ENCODE measurements at regions not wholly inside any gene's neighbourhood (a gene's known extent, or its start where the extent isn't known, plus 50 kb on each side); places are given as distances from the start of the nearest gene placed in this dataset.
"Not testable (repeated sequence)": the region's sequence is repeated elsewhere in the genome, so short reads cannot be mapped to it uniquely, and the experiment has no call there.

DNA sequence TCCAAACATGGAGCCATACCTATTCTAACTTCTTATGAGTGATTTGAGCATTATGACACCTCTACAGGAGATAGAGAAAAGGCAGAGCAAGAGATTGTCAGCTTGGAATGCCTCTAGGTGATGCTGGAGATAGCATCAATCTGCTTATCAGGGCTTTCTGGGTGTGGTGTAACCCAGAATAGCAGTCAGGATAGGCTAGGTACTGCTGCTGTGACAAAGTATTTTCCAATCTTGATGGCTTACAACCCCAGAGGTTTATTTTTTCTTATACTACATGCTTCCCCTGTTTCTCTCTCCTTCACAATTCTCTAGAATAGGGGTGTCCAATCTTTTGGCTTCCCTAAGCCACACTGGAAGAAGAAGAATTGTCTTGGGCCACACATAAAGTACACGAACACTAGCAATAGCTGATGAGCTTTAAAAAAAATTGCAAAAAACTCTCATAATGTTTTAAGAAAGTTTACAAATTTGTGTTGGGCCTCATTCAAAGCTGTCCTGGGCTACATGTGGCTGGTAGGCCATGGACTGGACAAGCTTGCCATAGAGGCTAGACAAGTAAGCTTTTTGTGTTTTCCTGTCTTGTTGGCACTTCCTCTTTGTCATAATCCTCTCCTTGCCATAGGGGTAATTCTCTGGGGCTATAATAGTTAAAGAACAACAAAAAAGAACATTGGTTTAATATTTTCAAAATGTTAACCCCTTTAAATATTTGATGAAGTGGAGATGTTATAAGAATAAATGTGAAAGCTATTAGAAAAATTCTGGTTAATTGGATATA, 123.9 kb upstream of the PMCH start:
- H3K4me1 ChIP-seq (ENCODE audit: control insufficient read depth, insufficient read depth, low read length), result no peaks in the 10 kb centered on the region
- H3K4me3 ChIP-seq (ENCODE audit: low read depth, low read length), result no peak overlapping the region
- no peaks in the 10 kb centered on the region for H3K36me3 ChIP-seq (ENCODE audit: control insufficient read depth, insufficient read depth, low read length)
- H3K27ac ChIP-seq (ENCODE audit: low read depth, low read length), result no peak overlapping the region
- no CpG with 5 or more reads among the region's 1 CpG for WGBS (ENCODE audit: insufficient coverage)
- H3K9me3 ChIP-seq (ENCODE audit: control insufficient read depth, insufficient read depth, low read length), result no peaks in the 10 kb centered on the region
- no peak for DNase-seq (ENCODE audit: low read depth in 4 of 6, low spot score in 6 of 6)
- H3K27me3 ChIP-seq (ENCODE audit: control insufficient read depth, insufficient read depth, low read length), result no peaks in the 10 kb centered on the region

DNA sequence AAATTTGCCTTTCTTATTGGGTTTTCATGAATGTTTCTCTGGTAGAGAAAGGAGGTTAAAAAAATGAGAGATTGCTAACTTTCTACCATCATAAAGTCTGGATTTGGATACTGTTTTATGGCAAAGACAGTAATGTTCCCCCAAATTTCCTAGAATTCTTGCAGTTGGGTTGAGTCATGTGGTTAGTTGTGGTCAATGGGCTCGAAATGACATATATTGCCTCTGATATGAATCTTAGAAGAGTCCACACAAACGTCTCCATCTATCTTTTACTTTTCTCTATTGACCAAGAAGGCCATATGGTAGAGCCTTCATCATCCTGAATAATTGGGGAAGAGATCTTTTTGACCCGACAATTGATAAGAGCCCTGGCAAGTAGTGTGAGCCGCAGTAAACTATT, 119.5 kb upstream of the PMCH start:
- no peak for DNase-seq (ENCODE audit: low read depth in 4 of 6, low spot score in 6 of 6)
- H3K9me3 ChIP-seq (ENCODE audit: control insufficient read depth, insufficient read depth, low read length), result no peaks in the 10 kb centered on the region
- no peak overlapping the region for H3K4me3 ChIP-seq (ENCODE audit: low read depth, low read length)
- H3K36me3 ChIP-seq (ENCODE audit: control insufficient read depth, insufficient read depth, low read length), result no peaks in the 10 kb centered on the region
- H3K4me1 ChIP-seq (ENCODE audit: control insufficient read depth, insufficient read depth, low read length), result no peaks in the 10 kb centered on the region
- H3K27ac ChIP-seq (ENCODE audit: low read depth, low read length), result no peak overlapping the region
- H3K27me3 ChIP-seq (ENCODE audit: control insufficient read depth, insufficient read depth, low read length), result no peaks in the 10 kb centered on the region
- no CpG with 5 or more reads among the region's 4 CpGs for WGBS (ENCODE audit: insufficient coverage)

DNA sequence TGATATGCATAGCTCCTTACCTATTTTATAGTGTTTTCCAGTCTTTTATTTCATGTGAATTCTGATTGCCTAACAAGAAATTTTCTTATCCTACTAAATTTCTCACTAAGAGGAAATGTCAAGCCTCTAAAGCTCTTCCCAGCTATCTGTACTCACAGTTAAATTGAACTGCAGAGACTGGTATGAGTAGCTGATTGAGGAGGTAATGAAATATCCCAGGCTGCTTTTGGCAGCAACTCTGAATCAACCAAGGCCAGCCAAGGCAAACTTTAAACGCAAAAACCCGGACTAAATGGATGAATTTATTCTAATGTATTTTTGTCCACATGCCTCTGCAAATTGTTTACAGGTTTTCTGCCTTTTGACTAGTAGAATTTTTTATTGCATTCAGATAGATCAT, 119.1 kb upstream of the PMCH start:
- Histone ChIP-seq H3K9me3 (ENCODE audit: control insufficient read depth, insufficient read depth, low read length) (no peaks in the 10 kb centered on the region), H3K27ac (ENCODE audit: low read depth, low read length) (no peak overlapping the region), H3K27me3 (ENCODE audit: control insufficient read depth, insufficient read depth, low read length) (no peaks in the 10 kb centered on the region), H3K4me1 (ENCODE audit: control insufficient read depth, insufficient read depth, low read length) (no peaks in the 10 kb centered on the region), H3K36me3 (ENCODE audit: control insufficient read depth, insufficient read depth, low read length) (no peaks in the 10 kb centered on the region), H3K4me3 (ENCODE audit: low read depth, low read length) (no peak overlapping the region)
- 80% methylated on average over 2 of the region's 2 CpGs for WGBS (ENCODE audit: insufficient coverage)
- DNase-seq (ENCODE audit: low read depth in 4 of 6, low spot score in 6 of 6), result no peak

DNA sequence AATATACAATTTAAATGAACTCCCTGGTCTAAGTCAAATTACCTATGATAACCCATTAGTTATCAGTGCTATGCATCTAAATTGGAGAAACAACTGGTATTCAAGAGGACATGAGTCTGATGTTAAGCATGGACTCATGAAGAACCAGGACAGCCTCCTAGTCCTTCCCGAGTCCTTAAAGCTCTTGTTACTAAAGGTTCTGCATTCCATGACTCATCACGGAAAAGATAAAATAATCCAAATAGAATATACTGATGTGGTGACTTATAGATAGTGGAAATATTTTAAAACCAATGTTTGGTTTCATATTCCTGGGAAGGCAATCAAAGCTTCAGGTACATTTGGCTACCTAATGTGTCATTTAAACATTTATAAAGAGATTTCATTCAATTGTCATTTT, 117.2 kb upstream of the PMCH start:
- Histone ChIP-seq H3K4me1 (ENCODE audit: control insufficient read depth, insufficient read depth, low read length) (no peaks in the 10 kb centered on the region), H3K27me3 (ENCODE audit: control insufficient read depth, insufficient read depth, low read length) (no peaks in the 10 kb centered on the region), H3K4me3 (ENCODE audit: low read depth, low read length) (no peak overlapping the region), H3K27ac (ENCODE audit: low read depth, low read length) (no peak overlapping the region), H3K36me3 (ENCODE audit: control insufficient read depth, insufficient read depth, low read length) (no peaks in the 10 kb centered on the region), H3K9me3 (ENCODE audit: control insufficient read depth, insufficient read depth, low read length) (no peaks in the 10 kb centered on the region)
- no CpG with 5 or more reads among the region's 2 CpGs for WGBS (ENCODE audit: insufficient coverage)
- DNase-seq (ENCODE audit: low read depth in 4 of 6, low spot score in 6 of 6), result no peak

DNA sequence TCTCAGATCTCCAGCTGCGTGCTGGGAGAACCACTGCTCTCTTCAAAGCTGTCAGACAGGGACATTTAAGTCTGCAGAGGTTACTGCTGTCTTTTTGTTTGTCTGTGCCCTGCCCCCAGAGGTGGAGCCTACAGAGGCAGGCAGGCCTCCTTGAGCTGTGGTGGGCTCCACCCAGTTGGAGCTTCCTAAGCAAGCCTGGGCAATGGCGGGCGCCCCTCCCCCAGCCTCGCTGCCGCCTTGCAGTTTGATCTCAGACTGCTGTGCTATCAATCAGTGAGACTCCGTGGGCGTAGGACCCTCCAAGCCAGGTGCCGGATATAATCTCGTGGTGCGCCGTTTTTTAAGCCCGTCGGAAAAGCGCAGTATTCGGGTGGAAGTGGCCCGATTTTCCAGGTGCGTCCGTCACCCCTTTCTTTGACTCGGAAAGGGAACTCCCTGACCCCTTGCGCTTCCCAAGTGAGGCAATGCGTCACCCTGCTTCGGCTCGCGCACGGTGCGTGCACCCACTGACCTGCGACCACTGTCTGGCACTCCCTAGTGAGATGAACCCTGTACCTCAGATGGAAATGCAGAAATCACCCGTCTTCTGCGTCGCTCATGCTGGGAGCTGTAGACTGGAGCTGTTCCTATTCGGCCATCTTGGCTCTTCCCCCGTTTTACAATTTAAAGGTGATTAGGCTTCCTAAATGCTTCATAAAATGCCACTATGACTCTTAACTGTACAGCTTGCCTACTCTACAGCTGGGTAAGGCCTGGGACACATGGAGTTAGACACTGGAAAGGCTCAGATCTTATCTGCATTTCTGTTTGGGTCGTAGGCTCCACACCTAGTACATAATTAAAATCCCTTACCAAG, 115.7 kb upstream of the PMCH start:
- H3K9me3 ChIP-seq (ENCODE audit: control insufficient read depth, insufficient read depth, low read length); H3K4me3 ChIP-seq (ENCODE audit: low read depth, low read length); H3K36me3 ChIP-seq (ENCODE audit: control insufficient read depth, insufficient read depth, low read length); DNase-seq (ENCODE audit: low read depth in 4 of 6, low spot score in 6 of 6); H3K4me1 ChIP-seq (ENCODE audit: control insufficient read depth, insufficient read depth, low read length); H3K27ac ChIP-seq (ENCODE audit: low read depth, low read length); H3K27me3 ChIP-seq (ENCODE audit: control insufficient read depth, insufficient read depth, low read length): not testable (repeated sequence)
- WGBS (ENCODE audit: insufficient coverage), result 97% methylated on average over 16 of the region's 33 CpGs

DNA sequence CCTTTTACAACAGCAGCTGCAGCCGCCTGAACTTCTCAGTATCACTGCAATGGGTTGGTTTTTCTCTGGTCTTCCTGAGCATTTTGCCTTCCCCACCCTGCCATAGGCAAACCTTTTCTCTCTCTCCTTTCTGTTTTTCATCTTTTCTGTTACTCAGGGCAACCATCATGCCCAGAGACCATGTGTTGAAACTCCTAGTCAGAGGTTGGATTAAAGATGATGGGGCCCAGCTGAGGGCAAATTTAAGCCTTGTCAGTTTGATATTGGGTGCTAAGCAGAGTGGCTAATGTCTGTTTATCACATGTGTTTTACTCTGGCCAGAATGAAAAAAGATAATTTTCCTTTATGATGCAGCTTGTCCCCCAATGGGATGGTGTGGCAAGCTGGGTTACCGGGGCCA, 107.9 kb upstream of the PMCH start:
- 100% methylated on average over 1 of the region's 2 CpGs for WGBS (ENCODE audit: insufficient coverage)
- Histone ChIP-seq H3K27ac (ENCODE audit: low read depth, low read length) (no peak overlapping the region), H3K27me3 (ENCODE audit: control insufficient read depth, insufficient read depth, low read length) (no peaks in the 10 kb centered on the region), H3K36me3 (ENCODE audit: control insufficient read depth, insufficient read depth, low read length) (no peaks in the 10 kb centered on the region), H3K9me3 (ENCODE audit: control insufficient read depth, insufficient read depth, low read length) (no peaks in the 10 kb centered on the region), H3K4me3 (ENCODE audit: low read depth, low read length) (no peak overlapping the region), H3K4me1 (ENCODE audit: control insufficient read depth, insufficient read depth, low read length) (no peaks in the 10 kb centered on the region)
- DNase-seq (ENCODE audit: low read depth in 4 of 6, low spot score in 6 of 6), result no peak

DNA sequence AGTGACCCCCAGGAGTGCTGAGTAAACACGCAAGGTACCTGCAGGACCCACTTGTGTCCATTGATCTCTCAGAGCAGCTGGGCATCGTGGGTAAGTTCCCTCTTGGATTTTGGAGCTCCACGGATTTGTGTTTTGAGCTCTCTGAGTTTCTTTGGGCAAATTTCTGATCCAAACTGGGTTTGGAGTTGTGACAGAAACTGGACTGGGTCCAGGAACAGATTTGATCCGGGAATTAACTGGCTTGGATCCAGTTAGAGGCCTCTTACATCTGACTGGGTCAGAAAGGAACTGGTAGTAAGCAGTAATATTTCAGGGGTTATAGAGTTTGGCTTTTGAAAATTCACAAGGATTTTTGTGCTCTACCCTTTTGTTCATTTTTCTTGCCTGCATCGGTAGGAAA, 107.0 kb upstream of the PMCH start:
- H3K4me1 ChIP-seq (ENCODE audit: control insufficient read depth, insufficient read depth, low read length); DNase-seq (ENCODE audit: low read depth in 4 of 6, low spot score in 6 of 6); H3K4me3 ChIP-seq (ENCODE audit: low read depth, low read length); H3K36me3 ChIP-seq (ENCODE audit: control insufficient read depth, insufficient read depth, low read length); H3K9me3 ChIP-seq (ENCODE audit: control insufficient read depth, insufficient read depth, low read length); H3K27me3 ChIP-seq (ENCODE audit: control insufficient read depth, insufficient read depth, low read length); H3K27ac ChIP-seq (ENCODE audit: low read depth, low read length): not testable (repeated sequence)
- WGBS (ENCODE audit: insufficient coverage), result 87% methylated on average over 5 of the region's 5 CpGs

DNA sequence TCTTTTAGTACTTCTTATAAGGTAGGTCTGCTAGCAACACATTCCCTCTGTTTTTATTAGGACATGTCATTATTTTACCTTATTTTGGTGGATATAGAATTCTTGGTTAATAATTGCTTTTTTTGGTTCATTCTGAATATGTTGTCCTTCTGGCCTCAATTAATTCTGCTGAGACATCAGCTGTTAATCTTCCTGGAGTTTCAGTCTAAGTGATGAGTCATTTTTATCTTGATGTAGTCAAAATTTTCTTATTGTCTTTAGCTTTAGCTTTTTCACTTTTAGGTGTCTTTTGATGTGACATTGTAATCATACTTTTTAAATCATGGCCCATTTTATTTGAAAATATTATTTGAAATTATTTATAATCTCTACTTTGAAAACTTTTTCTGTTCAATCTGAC, 104.9 kb upstream of the PMCH start:
- no peaks in the 10 kb centered on the region for H3K9me3 ChIP-seq (ENCODE audit: control insufficient read depth, insufficient read depth, low read length)
- H3K4me1 ChIP-seq (ENCODE audit: control insufficient read depth, insufficient read depth, low read length), result no peaks in the 10 kb centered on the region
- no peaks in the 10 kb centered on the region for H3K27me3 ChIP-seq (ENCODE audit: control insufficient read depth, insufficient read depth, low read length)
- no peak for DNase-seq (ENCODE audit: low read depth in 4 of 6, low spot score in 6 of 6)
- H3K27ac ChIP-seq (ENCODE audit: low read depth, low read length), result no peak overlapping the region
- no peaks in the 10 kb centered on the region for H3K36me3 ChIP-seq (ENCODE audit: control insufficient read depth, insufficient read depth, low read length)
- no peak overlapping the region for H3K4me3 ChIP-seq (ENCODE audit: low read depth, low read length)

DNA sequence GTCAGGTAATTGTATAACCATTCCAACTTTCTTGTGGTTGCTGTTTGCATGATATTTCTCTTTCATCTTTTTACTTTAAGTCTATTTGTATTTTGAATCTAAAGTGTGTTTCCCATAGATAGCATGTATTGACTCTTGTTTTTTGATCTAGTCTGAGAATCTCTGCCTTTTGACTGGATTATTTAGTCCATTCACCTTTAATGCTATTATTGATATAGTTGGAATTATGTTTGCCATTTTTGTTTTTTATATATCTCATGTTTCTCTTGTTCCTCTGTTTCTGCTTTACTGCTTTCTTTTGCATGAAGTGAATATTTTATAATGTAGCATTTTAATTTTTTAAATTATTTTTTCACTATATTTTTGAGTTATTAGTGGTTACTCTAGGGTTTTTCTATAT, 103.9 kb upstream of the PMCH start:
- Histone ChIP-seq H3K27me3 (ENCODE audit: control insufficient read depth, insufficient read depth, low read length) (no peaks in the 10 kb centered on the region), H3K36me3 (ENCODE audit: control insufficient read depth, insufficient read depth, low read length) (no peaks in the 10 kb centered on the region), H3K4me3 (ENCODE audit: low read depth, low read length) (no peak overlapping the region), H3K4me1 (ENCODE audit: control insufficient read depth, insufficient read depth, low read length) (no peaks in the 10 kb centered on the region), H3K9me3 (ENCODE audit: control insufficient read depth, insufficient read depth, low read length) (no peaks in the 10 kb centered on the region), H3K27ac (ENCODE audit: low read depth, low read length) (no peak overlapping the region)
- DNase-seq (ENCODE audit: low read depth in 4 of 6, low spot score in 6 of 6), result no peak

DNA sequence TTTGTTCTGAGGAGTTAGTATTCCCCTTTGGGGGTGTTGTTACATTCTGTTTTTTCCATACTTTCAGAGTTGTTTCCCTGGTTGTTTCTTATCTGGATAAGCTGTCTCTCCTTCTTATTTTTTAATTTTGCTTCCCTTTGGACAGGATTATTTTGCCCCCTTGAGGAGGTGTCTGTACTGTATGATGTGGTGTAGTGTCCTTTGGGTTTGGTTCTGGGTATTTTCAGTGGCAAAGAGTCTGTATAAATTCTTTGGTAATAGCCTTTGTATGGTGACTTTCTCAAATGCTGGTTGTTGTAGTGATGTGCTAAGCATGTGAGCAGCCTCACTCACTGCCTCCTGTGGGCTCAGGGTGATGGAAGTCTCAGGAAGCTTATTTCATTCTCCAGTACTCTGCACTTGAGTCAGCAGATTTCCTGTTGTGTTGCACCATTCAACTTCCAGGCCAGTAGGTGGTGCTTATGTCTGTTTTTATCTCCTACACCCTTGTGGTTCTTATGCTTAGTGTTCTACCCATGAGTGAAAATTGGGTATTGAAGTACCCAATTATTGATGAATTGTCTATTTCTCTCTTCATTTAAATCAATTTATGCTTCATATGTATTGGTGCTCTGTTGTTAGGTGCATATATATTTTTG, 103.3 kb upstream of the PMCH start:
- Histone ChIP-seq H3K27me3 (ENCODE audit: control insufficient read depth, insufficient read depth, low read length) (no peaks in the 10 kb centered on the region), H3K27ac (ENCODE audit: low read depth, low read length) (no peak overlapping the region), H3K4me3 (ENCODE audit: low read depth, low read length) (no peak overlapping the region), H3K4me1 (ENCODE audit: control insufficient read depth, insufficient read depth, low read length) (no peaks in the 10 kb centered on the region), H3K36me3 (ENCODE audit: control insufficient read depth, insufficient read depth, low read length) (no peaks in the 10 kb centered on the region), H3K9me3 (ENCODE audit: control insufficient read depth, insufficient read depth, low read length) (no peaks in the 10 kb centered on the region)
- DNase-seq (ENCODE audit: low read depth in 4 of 6, low spot score in 6 of 6), result no peak
